Fibroblast of lung (primary cell): ENCODE measurements at regions not wholly inside any gene's neighbourhood (a gene's known extent, or its start where the extent isn't known, plus 50 kb on each side); places are given as distances from the start of the nearest gene placed in this dataset.

Experiments used
- DNase-seq, 2 donors: peaks; one replicate each; pipeline versions ENCODE4 v3.0.0 to v3.0.0-alpha.2; 2010; ENCODE audit warnings: low read depth in 2 of 2
- H2AFZ ChIP-seq: 2 replicates; pipeline ENCODE4 v1.5.1; 2012; ENCODE audit warnings: low read length, control low read depth, inconsistent platforms
- H3K27ac ChIP-seq: 2 replicates; pipeline ENCODE4 v1.5.1; 2011; ENCODE audit warnings: low read length, control low read depth; ENCODE audit not compliant: insufficient read depth
- H3K27me3 ChIP-seq: 2 replicates; pipeline ENCODE4 v1.5.1; 2011; ENCODE audit warnings: mild to moderate bottlenecking, low read length; ENCODE audit not compliant: control insufficient read depth, insufficient read depth
- H3K36me3 ChIP-seq: 2 replicates; pipeline ENCODE4 v1.5.1; 2011; ENCODE audit warnings: low read length; ENCODE audit not compliant: control insufficient read depth, insufficient read depth
- H3K4me1 ChIP-seq: 2 replicates; pipeline ENCODE4 v1.5.1; 2011; ENCODE audit warnings: low read length; ENCODE audit not compliant: control insufficient read depth, insufficient read depth; ENCODE audit errors: extremely low read depth
- H3K4me2 ChIP-seq: 2 replicates; pipeline ENCODE4 v1.5.1; 2011; ENCODE audit warnings: low read length, control low read depth; ENCODE audit not compliant: insufficient read depth; ENCODE audit errors: extremely low read depth
- H3K4me3 ChIP-seq, 4 experiments: fragments of 200-600 bp in 1 of 4; sonication (generic) in 1 of 4; replicated peaks in 1 of 4; 2 replicates each; pipeline ENCODE4 v1.5.1; 2011 to 2016; ENCODE audit warnings: low read length in 4 of 4, low read depth in 3 of 4, mild to moderate bottlenecking in 3 of 4, control low read depth in 2 of 4, inconsistent platforms in 1 of 4, mixed read lengths in 1 of 4; ENCODE audit not compliant: insufficient read depth in 1 of 4; ENCODE audit errors: control extremely low read depth in 1 of 4
- H3K79me2 ChIP-seq: 2 replicates; pipeline ENCODE4 v1.5.1; 2012; ENCODE audit warnings: mild to moderate bottlenecking, low read length, inconsistent platforms; ENCODE audit not compliant: control insufficient read depth, insufficient read depth
- H3K9ac ChIP-seq: 2 replicates; pipeline ENCODE4 v1.5.1; 2011; ENCODE audit warnings: mild to moderate bottlenecking, low read length, control low read depth; ENCODE audit not compliant: insufficient read depth
- H3K9me3 ChIP-seq: 2 replicates; pipeline ENCODE4 v1.5.1; 2012; ENCODE audit warnings: low read depth, low read length; ENCODE audit not compliant: control insufficient read depth, insufficient read depth
- H4K20me1 ChIP-seq: 2 replicates; pipeline ENCODE4 v1.5.1; 2011; ENCODE audit warnings: low read length; ENCODE audit not compliant: control insufficient read depth, insufficient read depth; ENCODE audit errors: extremely low read depth
- EZH2 ChIP-seq: IDR thresholded peaks from 2 replicates; pipeline ENCODE4 v1.5.1; 2012; ENCODE audit warnings: low read length, control low read depth, mild to moderate bottlenecking; ENCODE audit errors: missing control alignments
- TF ChIP-seq, protein P1 (sequence below), 2 donors: IDR thresholded peaks in 1 of 2; conservative IDR thresholded peaks in 1 of 2; 1 replicate in 1 of 2; 2 replicates in 1 of 2; pipeline ENCODE4 v1.5.1; 2011 to 2012; ENCODE audit warnings: low read length in 2 of 2, control low read depth in 1 of 2, inconsistent platforms in 1 of 2, low read depth in 1 of 2, mild to moderate bottlenecking in 1 of 2

DNA sequence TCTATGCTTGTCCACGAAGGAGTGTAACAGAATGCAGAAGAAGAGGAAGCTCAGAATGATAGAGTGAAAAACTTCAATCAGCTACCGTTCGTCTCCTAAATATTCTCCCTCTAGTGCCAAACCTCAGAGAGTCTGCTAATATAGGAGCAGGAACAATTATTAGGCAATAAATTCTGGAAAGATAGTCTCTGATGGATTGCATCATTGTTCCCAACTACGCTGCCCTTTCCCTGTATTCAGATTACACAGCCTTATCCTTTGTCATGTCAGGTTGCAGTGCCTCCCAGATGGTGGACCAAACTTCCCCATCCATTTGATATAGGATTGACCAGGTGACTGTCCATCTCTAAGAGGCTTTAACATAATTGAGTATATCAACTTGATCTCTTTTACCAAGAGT lies 811.5 kb upstream of the CHAC2 start:
- Histone ChIP-seq H3K27me3 (no peaks in the 10 kb centered on the region), H3K27ac (no peak overlapping the region), H3K36me3 (no peaks in the 10 kb centered on the region), H4K20me1 (no peaks in the 10 kb centered on the region), H3K9ac (no peak overlapping the region), H3K79me2 (no peaks in the 10 kb centered on the region), H2AFZ (no peak overlapping the region), H3K9me3 (no peaks in the 10 kb centered on the region), H3K4me1 (no peaks in the 10 kb centered on the region), H3K4me2 (no peak overlapping the region), H3K4me3 (no peak overlapping the region)
- no peak for DNase-seq
- TF ChIP-seq, protein P1, sequence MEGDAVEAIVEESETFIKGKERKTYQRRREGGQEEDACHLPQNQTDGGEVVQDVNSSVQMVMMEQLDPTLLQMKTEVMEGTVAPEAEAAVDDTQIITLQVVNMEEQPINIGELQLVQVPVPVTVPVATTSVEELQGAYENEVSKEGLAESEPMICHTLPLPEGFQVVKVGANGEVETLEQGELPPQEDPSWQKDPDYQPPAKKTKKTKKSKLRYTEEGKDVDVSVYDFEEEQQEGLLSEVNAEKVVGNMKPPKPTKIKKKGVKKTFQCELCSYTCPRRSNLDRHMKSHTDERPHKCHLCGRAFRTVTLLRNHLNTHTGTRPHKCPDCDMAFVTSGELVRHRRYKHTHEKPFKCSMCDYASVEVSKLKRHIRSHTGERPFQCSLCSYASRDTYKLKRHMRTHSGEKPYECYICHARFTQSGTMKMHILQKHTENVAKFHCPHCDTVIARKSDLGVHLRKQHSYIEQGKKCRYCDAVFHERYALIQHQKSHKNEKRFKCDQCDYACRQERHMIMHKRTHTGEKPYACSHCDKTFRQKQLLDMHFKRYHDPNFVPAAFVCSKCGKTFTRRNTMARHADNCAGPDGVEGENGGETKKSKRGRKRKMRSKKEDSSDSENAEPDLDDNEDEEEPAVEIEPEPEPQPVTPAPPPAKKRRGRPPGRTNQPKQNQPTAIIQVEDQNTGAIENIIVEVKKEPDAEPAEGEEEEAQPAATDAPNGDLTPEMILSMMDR (conservative IDR thresholded peaks at IDR 0.05 in 1 of 2, IDR thresholded peaks at IDR 0.05 in 1 of 2; ENCODE audit: low read depth in 1 of 2, low read length in 2 of 2), result no peak
- TF ChIP-seq EZH2, result no peak

GRCh38 chr2:52955079-52955478 lies 812.5 kb upstream of the CHAC2 start:
- Histone ChIP-seq H2AFZ (no peak overlapping the region), H3K27ac (no peak overlapping the region), H3K4me1 (no peaks in the 10 kb centered on the region), H3K9ac (no peak overlapping the region), H3K79me2 (no peaks in the 10 kb centered on the region), H3K9me3 (no peaks in the 10 kb centered on the region), H3K4me2 (no peak overlapping the region), H3K27me3 (no peaks in the 10 kb centered on the region), H3K36me3 (no peaks in the 10 kb centered on the region), H4K20me1 (no peaks in the 10 kb centered on the region), H3K4me3 (no peak overlapping the region)
- TF ChIP-seq, protein P1 (conservative IDR thresholded peaks at IDR 0.05 in 1 of 2, IDR thresholded peaks at IDR 0.05 in 1 of 2; ENCODE audit: low read depth in 1 of 2, low read length in 2 of 2), result no peak
- TF ChIP-seq EZH2, result no peak
- DNase-seq, result no peak

DNA sequence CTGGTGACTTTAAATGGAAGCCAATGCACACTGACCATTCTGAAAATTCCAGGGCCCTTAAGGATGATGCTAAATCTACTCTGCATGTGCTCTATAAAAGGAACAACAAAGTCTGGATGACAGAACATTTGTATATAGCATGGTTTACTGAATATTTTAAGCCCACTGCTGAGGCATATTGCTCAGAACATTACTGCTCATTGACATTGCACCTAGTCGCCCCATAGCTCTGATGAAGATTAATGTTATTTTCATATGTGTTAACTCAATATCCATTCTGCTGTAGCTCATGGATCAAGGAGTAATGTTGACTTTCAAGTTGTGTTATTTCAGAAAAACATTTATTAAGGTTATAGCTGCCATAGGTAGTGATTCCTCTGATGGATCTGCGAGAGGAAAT lies 827.5 kb upstream of the CHAC2 start:
- no peaks in the 10 kb centered on the region for H4K20me1 ChIP-seq
- H3K79me2 ChIP-seq, result no peaks in the 10 kb centered on the region
- no peak for DNase-seq
- no peak overlapping the region for H2AFZ ChIP-seq
- no peak overlapping the region for H3K4me2 ChIP-seq
- no peak overlapping the region for H3K9ac ChIP-seq
- H3K36me3 ChIP-seq, result no peaks in the 10 kb centered on the region
- no peaks in the 10 kb centered on the region for H3K9me3 ChIP-seq
- H3K4me3 ChIP-seq, result no peak overlapping the region
- no peak for TF ChIP-seq EZH2
- TF ChIP-seq, protein P1 (conservative IDR thresholded peaks at IDR 0.05 in 1 of 2, IDR thresholded peaks at IDR 0.05 in 1 of 2; ENCODE audit: low read depth in 1 of 2, low read length in 2 of 2), result no peak
- no peaks in the 10 kb centered on the region for H3K4me1 ChIP-seq
- no peaks in the 10 kb centered on the region for H3K27me3 ChIP-seq
- H3K27ac ChIP-seq, result no peak overlapping the region
